ENCODE measurements at regions not wholly inside any gene's neighbourhood (a gene's known extent, or its start where the extent isn't known, plus 50 kb on each side); places are given as distances from the start of the nearest gene placed in this dataset.
A peak's percentile ranks its signal among the peaks of the same experiment; 100 is the strongest.

DNA sequence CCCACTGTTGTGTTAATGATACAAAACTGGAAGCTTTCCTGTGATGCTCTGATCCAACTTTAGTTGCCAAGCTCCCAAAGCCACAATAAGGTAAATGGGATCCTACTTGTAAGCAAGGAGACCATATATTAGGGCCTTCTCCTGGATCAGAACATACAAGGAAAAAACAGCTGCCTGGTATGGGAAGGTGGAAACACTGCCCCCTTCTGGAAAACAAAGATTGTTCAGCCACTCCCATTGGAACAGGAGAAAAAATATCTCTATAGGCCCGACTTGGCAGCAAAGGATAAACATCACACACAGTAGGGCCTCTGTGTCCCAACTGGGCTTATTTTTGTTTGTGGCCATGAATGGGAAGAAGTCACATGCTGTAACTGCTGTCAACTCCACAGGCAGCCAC lies 166.5 kb downstream of the TBX22 start:
- TF ChIP-seq, protein P1, sequence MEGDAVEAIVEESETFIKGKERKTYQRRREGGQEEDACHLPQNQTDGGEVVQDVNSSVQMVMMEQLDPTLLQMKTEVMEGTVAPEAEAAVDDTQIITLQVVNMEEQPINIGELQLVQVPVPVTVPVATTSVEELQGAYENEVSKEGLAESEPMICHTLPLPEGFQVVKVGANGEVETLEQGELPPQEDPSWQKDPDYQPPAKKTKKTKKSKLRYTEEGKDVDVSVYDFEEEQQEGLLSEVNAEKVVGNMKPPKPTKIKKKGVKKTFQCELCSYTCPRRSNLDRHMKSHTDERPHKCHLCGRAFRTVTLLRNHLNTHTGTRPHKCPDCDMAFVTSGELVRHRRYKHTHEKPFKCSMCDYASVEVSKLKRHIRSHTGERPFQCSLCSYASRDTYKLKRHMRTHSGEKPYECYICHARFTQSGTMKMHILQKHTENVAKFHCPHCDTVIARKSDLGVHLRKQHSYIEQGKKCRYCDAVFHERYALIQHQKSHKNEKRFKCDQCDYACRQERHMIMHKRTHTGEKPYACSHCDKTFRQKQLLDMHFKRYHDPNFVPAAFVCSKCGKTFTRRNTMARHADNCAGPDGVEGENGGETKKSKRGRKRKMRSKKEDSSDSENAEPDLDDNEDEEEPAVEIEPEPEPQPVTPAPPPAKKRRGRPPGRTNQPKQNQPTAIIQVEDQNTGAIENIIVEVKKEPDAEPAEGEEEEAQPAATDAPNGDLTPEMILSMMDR (conservative IDR thresholded peaks at IDR 0.05; ENCODE audit: low read length) = peak; percentile 52
- TF ChIP-seq EZH2phosphoT487 (IDR thresholded peaks at IDR 0.05; ENCODE audit: borderline replicate concordance, low read depth, low read length) = no peak
